ENCODE measurements at regions not wholly inside any gene's neighbourhood (a gene's known extent, or its start where the extent isn't known, plus 50 kb on each side); places are given as distances from the start of the nearest gene placed in this dataset.

GRCh38 chr6:1066449-1067090 lies 245.3 kb upstream of the FOXQ1 start:
- TF ChIP-seq, protein P1, sequence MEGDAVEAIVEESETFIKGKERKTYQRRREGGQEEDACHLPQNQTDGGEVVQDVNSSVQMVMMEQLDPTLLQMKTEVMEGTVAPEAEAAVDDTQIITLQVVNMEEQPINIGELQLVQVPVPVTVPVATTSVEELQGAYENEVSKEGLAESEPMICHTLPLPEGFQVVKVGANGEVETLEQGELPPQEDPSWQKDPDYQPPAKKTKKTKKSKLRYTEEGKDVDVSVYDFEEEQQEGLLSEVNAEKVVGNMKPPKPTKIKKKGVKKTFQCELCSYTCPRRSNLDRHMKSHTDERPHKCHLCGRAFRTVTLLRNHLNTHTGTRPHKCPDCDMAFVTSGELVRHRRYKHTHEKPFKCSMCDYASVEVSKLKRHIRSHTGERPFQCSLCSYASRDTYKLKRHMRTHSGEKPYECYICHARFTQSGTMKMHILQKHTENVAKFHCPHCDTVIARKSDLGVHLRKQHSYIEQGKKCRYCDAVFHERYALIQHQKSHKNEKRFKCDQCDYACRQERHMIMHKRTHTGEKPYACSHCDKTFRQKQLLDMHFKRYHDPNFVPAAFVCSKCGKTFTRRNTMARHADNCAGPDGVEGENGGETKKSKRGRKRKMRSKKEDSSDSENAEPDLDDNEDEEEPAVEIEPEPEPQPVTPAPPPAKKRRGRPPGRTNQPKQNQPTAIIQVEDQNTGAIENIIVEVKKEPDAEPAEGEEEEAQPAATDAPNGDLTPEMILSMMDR (conservative IDR thresholded peaks at IDR 0.05 in 1 of 2, IDR thresholded peaks at IDR 0.05 in 1 of 2; ENCODE audit: extremely low read depth in 1 of 2, insufficient read depth in 1 of 2, low read depth in 1 of 2, low read length in 2 of 2): no peak
- no peak for TF ChIP-seq EZH2 (IDR thresholded peaks at IDR 0.05; ENCODE audit: borderline replicate concordance, low read length)

Measured in mammary epithelial cell (primary cell).